Psoas muscle (tissue), 7 donors: ENCODE measurements at regions not wholly inside any gene's neighbourhood (a gene's known extent, or its start where the extent isn't known, plus 50 kb on each side); places are given as distances from the start of the nearest gene placed in this dataset.

Experiments used
- ATAC-seq, 4 donors: fragments of 200-7000 bp; cut with Tn5 transposase; one replicate each; pipeline ENCODE4 v1.9.1; 2020; ENCODE audit warnings: moderate library complexity in 3 of 4, mild to moderate bottlenecking in 2 of 4
- DNase-seq, 2 donors: peaks; one replicate each; pipeline ENCODE4 v3.0.0-alpha.2; 2020
- H3K27ac ChIP-seq: fragments of 200-600 bp; one replicate; pipeline ENCODE4 v1.8.0; 2022
- H3K27me3 ChIP-seq, 3 donors: fragments of 200-600 bp in 1 of 3; one replicate each; pipeline versions ENCODE4 v1.6.1 to v1.8.0; 2013 to 2022; ENCODE audit warnings: low read length in 2 of 3, mild to moderate bottlenecking in 2 of 3, moderate library complexity in 1 of 3; ENCODE audit not compliant: insufficient read depth in 3 of 3
- H3K36me3 ChIP-seq, 2 donors: fragments of 200-600 bp in 1 of 2; one replicate each; pipeline versions ENCODE4 v1.6.1 to v1.8.0; 2013 to 2022; ENCODE audit warnings: low read depth in 1 of 2, mild to moderate bottlenecking in 1 of 2, moderate library complexity in 1 of 2; ENCODE audit not compliant: insufficient read depth in 1 of 2
- H3K4me1 ChIP-seq: fragments of 200-600 bp; one replicate; pipeline ENCODE4 v1.8.0; 2022
- H3K4me3 ChIP-seq: fragments of 200-600 bp; one replicate; pipeline ENCODE4 v1.8.0; 2022; ENCODE audit warnings: mild to moderate bottlenecking
- H3K9me3 ChIP-seq: fragments of 200-600 bp; one replicate; pipeline ENCODE4 v1.8.0; 2022
- WGBS, 3 donors: extraction: QIAGEN DNeasy Blood & Tissue Kit; methylation state at CpG; one replicate each; pipeline versions ENCODE4 v1.1.6 to v1.1.7; 2013; 5-methylcytosine and 5-hydroxymethylcytosine counted together
- intact Hi-C, 2 donors: fragments of 100-400 bp; cut with DNase I; formaldehyde crosslinking; loops; one replicate each; pipeline versions ENCODE4 v1.11.0 to v1.14.2; 2022
- TF ChIP-seq, protein P1 (sequence below): fragments of 200-600 bp; IDR thresholded peaks from one replicate; pipeline ENCODE4 v1.8.0; 2022; ENCODE audit warnings: antibody characterized with exemption
- donor health status: healthy with polysubstance abuse.
- donor health status: DM: no; HTN: no; CAD: no; lungs with moderate emphysema.
- donor health status: Bipolar disorder and iron deficiency.
- donor health status: healthy.
- donor health status: DM: yes; HTN: yes; CAD: no.
- donor health status: DM: no; HTN: no; CAD: no.
- donor health status: DM: yes; HTN: yes; CAD: no.

DNA sequence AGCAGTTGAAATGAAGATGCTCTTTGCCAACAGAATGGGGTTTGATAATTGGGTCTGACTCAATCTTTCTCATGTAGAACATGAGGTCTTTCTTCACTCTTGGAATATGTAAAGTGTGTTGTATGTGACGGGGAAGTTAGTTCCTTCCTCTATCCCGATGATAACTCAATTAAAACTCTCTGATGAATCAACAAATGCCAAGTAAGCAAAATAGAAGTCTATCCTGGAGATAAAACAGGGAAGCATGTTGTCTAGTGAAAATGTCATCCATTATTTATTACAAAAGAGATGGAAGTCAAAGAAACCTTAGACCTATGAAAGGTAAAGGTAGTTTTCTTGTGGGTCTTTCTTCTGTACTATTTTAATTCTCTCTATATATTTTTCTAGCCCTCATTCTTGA lies 274.2 kb upstream of the ARRDC4 start:
- ATAC-seq (no peak), DNase-seq (no peak)
- no peak overlapping the region for H3K27ac ChIP-seq
- no peak overlapping the region for H3K4me3 ChIP-seq
- H3K9me3 ChIP-seq, result no peaks in the 10 kb centered on the region
- no peaks in the 10 kb centered on the region for H3K27me3 ChIP-seq
- H3K36me3 ChIP-seq, result no peaks in the 10 kb centered on the region
- intact Hi-C loops, result loop anchor here in 1 of 2 donors (5.0 kb wide), 1 partner anchor 39 kb away; no protein-coding TSS in a partner anchor
- H3K4me1 ChIP-seq, result peaks cover 6% of the 10 kb centered on the region
- TF ChIP-seq, protein P1, sequence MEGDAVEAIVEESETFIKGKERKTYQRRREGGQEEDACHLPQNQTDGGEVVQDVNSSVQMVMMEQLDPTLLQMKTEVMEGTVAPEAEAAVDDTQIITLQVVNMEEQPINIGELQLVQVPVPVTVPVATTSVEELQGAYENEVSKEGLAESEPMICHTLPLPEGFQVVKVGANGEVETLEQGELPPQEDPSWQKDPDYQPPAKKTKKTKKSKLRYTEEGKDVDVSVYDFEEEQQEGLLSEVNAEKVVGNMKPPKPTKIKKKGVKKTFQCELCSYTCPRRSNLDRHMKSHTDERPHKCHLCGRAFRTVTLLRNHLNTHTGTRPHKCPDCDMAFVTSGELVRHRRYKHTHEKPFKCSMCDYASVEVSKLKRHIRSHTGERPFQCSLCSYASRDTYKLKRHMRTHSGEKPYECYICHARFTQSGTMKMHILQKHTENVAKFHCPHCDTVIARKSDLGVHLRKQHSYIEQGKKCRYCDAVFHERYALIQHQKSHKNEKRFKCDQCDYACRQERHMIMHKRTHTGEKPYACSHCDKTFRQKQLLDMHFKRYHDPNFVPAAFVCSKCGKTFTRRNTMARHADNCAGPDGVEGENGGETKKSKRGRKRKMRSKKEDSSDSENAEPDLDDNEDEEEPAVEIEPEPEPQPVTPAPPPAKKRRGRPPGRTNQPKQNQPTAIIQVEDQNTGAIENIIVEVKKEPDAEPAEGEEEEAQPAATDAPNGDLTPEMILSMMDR, result no peak
- 85 to 88% (median 87%) methylated on average over 2 of the region's 2 CpGs for WGBS, 3 donors

DNA sequence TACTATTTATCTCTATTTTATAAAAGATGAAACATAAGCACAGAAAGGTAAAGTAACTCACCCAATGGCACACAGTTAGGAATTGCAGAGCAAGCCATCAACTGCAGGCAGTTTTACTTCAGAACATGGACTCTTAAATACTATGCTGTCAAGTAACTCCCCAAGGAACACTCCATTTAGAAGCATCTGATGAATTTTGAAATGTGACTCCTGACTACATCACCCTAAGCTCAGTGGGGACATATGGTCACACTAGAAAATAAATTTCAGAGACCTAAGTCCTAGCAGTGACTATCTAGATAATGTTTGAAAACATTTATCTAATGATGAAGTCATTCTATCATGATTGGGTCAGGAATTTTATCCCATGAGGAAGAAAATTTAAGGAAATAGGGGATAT lies 272.8 kb upstream of the ARRDC4 start:
- ATAC-seq (no peak), DNase-seq (no peak)
- peak overlapping the region; percentile 18 for H3K27ac ChIP-seq
- H3K4me1 ChIP-seq, result peaks cover 15% of the 10 kb centered on the region
- H3K9me3 ChIP-seq, result no peaks in the 10 kb centered on the region
- H3K36me3 ChIP-seq, result no peaks in the 10 kb centered on the region
- no peak overlapping the region for H3K4me3 ChIP-seq
- H3K27me3 ChIP-seq, result no peaks in the 10 kb centered on the region
- intact Hi-C loops, result loop anchor here in 1 of 2 donors (5.0 kb wide), 1 partner anchor 40 kb away; no protein-coding TSS in a partner anchor
- TF ChIP-seq, protein P1, result no peak

DNA sequence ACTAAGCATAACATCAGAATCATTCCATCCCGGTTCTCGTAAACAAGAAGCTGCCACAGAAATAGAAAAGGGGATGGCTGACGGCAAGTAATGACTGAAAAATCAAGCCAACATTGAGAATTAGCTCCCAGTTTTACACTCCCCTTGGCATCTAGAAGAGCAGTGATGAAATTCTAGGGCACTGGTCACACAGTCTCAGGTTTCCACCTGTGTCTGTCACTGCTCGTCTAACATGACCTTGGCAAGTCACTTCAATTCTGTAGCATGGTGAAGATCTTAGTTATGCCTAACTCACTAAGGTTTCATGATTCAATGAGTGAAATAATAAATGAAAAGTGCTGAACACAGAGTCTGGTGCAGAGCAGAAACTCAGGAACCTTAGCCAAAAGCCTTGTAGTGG lies 272.3 kb upstream of the ARRDC4 start:
- TF ChIP-seq, protein P1, result no peak
- Histone ChIP-seq H3K27ac (peak overlapping the region; percentile 18), H3K36me3 (no peaks in the 10 kb centered on the region), H3K4me1 (peaks cover 18% of the 10 kb centered on the region), H3K9me3 (no peaks in the 10 kb centered on the region), H3K27me3 (no peaks in the 10 kb centered on the region), H3K4me3 (no peak overlapping the region)
- 21 to 27% (median 24%) methylated on average over 4 of the region's 4 CpGs for WGBS, 3 donors
- peak; percentile 48 to 60 (median 54) for ATAC-seq
- intact Hi-C loops, result loop anchor here in 1 of 2 donors (5.0 kb wide), 1 partner anchor 41 kb away; no protein-coding TSS in a partner anchor
- no peak for DNase-seq

DNA sequence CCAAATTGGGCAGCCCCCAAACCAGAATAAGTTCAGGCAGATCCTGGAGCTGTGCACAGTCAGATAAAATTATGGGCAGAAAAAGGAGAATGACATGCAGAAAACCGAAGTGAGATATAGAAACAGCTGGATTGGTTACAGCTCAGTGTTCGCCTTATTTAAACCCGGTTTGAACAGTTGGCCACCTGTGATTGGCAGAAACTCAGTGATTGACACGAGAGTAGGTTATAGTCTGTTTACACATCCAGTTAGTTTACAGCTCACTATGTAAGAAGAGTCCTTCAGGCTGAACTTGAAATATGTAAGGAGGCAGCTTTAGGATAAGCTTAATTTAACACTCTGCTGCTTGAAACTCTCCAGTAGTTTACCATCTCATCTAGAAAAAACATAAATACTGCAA lies 271.6 kb upstream of the ARRDC4 start:
- H3K4me3 ChIP-seq, result no peak overlapping the region
- ATAC-seq (no peak), DNase-seq (no peak)
- TF ChIP-seq, protein P1, result no peak
- H3K9me3 ChIP-seq, result no peaks in the 10 kb centered on the region
- no peaks in the 10 kb centered on the region for H3K27me3 ChIP-seq
- whole genome bisulfite sequencing, 3 donors, result 20 to 43% (median 37%) methylated on average over 4 of the region's 4 CpGs
- H3K4me1 ChIP-seq, result peaks cover 18% of the 10 kb centered on the region
- H3K27ac ChIP-seq, result no peak overlapping the region
- intact Hi-C loops, result loop anchor here in 1 of 2 donors (5.0 kb wide), 1 partner anchor 42 kb away; no protein-coding TSS in a partner anchor
- no peaks in the 10 kb centered on the region for H3K36me3 ChIP-seq

DNA sequence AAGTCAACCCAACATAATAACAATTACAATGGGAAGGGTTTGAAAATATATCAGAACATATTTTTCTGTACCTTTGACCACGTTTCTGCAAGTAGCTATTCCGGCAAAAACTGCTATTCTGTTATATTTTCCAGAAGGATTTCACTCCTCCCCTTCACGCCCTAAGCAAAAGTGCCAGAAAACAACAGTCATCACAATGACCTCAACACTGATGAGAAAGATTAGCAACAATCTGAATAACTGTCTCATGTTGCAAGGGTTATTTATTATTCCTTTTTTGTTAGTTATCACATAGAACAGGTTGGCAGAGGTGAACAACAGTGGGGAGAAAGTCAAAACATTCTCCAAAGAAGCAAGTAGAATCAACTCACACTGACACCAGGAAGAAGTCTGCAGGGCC lies 269.4 kb upstream of the ARRDC4 start:
- no peak overlapping the region for H3K4me3 ChIP-seq
- intact Hi-C loops, result no loop called here
- H3K4me1 ChIP-seq, result peaks cover 18% of the 10 kb centered on the region
- no peak for DNase-seq
- H3K9me3 ChIP-seq, result no peaks in the 10 kb centered on the region
- H3K27me3 ChIP-seq, result no peaks in the 10 kb centered on the region
- no peaks in the 10 kb centered on the region for H3K36me3 ChIP-seq
- peak overlapping the region; percentile 86 for H3K27ac ChIP-seq
- TF ChIP-seq, protein P1, result no peak
- ATAC-seq, result no peak
- 68 to 75% (median 73%) methylated on average over 3 of the region's 3 CpGs for WGBS, 3 donors
